GM12864 (cell line): ENCODE measurements at regions not wholly inside any gene's neighbourhood (a gene's known extent, or its start where the extent isn't known, plus 50 kb on each side); places are given as distances from the start of the nearest gene placed in this dataset.

Source experiments
- DNase-seq: peaks from one replicate; pipeline ENCODE4 v3.0.0-alpha.2; 2011; ENCODE audit warnings: low read depth
- H3K4me3 ChIP-seq: 2 replicates; pipeline ENCODE4 v1.5.1; 2011; ENCODE audit warnings: mild to moderate bottlenecking, low read depth, low read length, control low read depth
- TF ChIP-seq, protein P1 (sequence below): IDR thresholded peaks from 2 replicates; pipeline ENCODE4 v1.5.1; 2011; ENCODE audit warnings: low read depth, mild to moderate bottlenecking, moderate library complexity, low read length, control low read depth, inconsistent platforms; ENCODE audit errors: missing control alignments

GRCh38 chr4:161203865-161204264 lies 959.9 kb downstream of the FSTL5 start:
- no peak overlapping the region for H3K4me3 ChIP-seq
- TF ChIP-seq, protein P1, sequence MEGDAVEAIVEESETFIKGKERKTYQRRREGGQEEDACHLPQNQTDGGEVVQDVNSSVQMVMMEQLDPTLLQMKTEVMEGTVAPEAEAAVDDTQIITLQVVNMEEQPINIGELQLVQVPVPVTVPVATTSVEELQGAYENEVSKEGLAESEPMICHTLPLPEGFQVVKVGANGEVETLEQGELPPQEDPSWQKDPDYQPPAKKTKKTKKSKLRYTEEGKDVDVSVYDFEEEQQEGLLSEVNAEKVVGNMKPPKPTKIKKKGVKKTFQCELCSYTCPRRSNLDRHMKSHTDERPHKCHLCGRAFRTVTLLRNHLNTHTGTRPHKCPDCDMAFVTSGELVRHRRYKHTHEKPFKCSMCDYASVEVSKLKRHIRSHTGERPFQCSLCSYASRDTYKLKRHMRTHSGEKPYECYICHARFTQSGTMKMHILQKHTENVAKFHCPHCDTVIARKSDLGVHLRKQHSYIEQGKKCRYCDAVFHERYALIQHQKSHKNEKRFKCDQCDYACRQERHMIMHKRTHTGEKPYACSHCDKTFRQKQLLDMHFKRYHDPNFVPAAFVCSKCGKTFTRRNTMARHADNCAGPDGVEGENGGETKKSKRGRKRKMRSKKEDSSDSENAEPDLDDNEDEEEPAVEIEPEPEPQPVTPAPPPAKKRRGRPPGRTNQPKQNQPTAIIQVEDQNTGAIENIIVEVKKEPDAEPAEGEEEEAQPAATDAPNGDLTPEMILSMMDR: no peak
- DNase-seq: no peak

DNA sequence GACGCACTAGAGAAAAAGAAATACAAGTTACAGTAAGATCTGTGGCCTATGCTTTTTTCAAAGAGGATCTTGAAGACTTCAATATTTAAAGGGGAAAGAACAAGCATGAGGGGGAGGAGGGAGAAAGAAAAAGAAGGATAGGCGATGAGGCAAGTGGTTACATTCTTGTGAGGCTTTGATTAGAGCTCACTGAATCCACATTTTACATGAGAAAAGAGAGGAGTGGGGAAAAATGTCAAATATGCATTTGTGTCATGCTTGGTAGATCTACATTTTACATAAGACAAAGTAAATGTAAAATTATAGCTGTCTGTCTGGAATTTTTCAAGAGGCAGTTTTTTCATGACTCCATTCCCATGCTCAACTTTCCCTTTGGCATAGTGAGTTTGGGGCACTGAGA lies 965.9 kb downstream of the FSTL5 start:
- TF ChIP-seq, protein P1: no peak
- DNase-seq: no peak
- no peak overlapping the region for H3K4me3 ChIP-seq

GRCh38 chr4:161197474-161197873 lies 966.3 kb downstream of the FSTL5 start:
- no peak overlapping the region for H3K4me3 ChIP-seq
- TF ChIP-seq, protein P1: no peak
- DNase-seq: no peak

DNA sequence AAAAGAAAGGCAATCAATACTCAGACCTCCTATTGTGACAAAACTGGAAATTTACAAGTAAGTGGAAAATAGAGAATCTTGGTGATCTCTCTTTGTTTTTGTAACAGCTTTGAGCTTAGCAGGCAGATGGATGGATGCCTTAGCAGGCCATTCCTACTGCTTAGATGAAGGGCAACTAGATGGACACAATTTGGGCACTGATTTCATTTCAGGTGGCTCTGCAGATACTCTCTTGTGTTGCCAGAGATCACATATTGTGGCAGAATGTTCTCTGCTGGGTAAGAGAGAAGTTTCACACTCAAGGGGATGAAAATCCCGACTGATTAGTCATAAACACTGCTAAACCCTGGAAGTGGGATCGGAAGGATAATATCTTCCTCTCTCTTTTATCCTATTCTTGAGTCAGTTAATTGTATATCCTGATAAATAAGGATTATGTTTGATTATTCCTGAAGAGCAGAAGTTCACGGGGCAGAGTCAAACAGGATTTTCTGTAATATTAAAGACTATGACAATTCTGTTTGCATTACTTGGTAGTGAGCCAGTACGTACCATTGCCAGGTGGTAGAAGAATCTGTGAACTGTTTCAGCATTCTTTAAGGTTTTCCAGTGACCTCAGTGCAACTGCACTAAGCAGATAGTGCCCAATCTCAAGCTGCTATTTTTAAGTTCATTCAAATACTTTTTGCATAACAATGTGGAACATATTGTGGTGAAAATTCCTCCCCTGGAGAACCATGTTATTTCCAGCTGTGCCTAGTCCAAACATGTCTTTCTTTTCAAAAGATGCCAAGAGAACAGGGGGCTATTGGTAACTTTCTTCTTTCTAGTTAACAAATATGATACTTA lies 974.3 kb downstream of the FSTL5 start:
- TF ChIP-seq, protein P1: no peak

DNA sequence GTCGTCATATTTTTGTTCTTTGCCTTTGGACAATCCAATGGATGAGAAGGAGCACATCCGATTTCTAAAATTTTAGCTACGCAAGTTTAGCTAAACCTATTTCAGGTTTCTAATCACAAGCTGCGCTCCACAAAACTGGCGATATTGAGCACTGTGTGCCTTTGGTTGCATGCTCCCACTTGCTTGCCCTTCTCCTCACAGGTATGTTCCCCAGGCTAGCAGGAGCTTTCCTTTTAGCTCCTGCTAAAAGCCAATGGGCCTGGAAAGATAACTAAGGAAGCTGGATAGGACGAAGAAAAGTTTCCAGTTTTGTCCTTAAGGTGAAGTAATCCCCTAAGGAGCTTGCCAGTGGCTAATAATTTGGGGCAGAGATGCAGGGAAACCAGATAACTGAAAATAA lies 975.2 kb downstream of the FSTL5 start:
- DNase-seq: no peak
- no peak overlapping the region for H3K4me3 ChIP-seq
- TF ChIP-seq, protein P1: no peak

More for the DNA sequence above, 974.3 kb downstream of the FSTL5 start:
- DNase-seq: no peak
- H3K4me3 ChIP-seq: no peak overlapping the region

- H3K4me3 ChIP-seq: no peak overlapping the region
- TF ChIP-seq, protein P1: no peak
- no peak for DNase-seq
Observed at GRCh38 chr4:161187569-161187968, 976.2 kb downstream of the FSTL5 start.

GRCh38 chr4:161186750-161187149 lies 977.0 kb downstream of the FSTL5 start:
- DNase-seq: no peak
- TF ChIP-seq, protein P1: no peak
- no peak overlapping the region for H3K4me3 ChIP-seq
